AG04450 (cell line): ENCODE measurements at regions not wholly inside any gene's neighbourhood (a gene's known extent, or its start where the extent isn't known, plus 50 kb on each side); places are given as distances from the start of the nearest gene placed in this dataset.

ENCODE experiments used
- CTCF ChIA-PET: fragments of 300-600, 350-600 bp; formaldehyde crosslinking; extraction: SDS; loops from one replicate; lab custom pipeline; 2022; ENCODE audit warnings: antibody characterized with exemption, inconsistent platforms; lab: Charles Lee
- POLR2A ChIA-PET: fragments of 350-600 bp; formaldehyde crosslinking; extraction: SDS; loops from one replicate; lab custom pipeline; 2021; ENCODE audit warnings: antibody characterized with exemption, inconsistent platforms; lab: Yijun Ruan, JAX
- DNase-seq: peaks from one replicate; pipeline ENCODE4 v3.0.0-alpha.2; 2011; ENCODE audit warnings: low read depth, low spot score
- H3K27ac ChIP-seq: one replicate; pipeline ENCODE4 v1.5.1; 2012; ENCODE audit warnings: low read depth, low read length, control low read depth
- H3K27me3 ChIP-seq: one replicate; pipeline ENCODE4 v1.6.0; 2012; ENCODE audit warnings: low read length; ENCODE audit not compliant: control insufficient read depth, insufficient read depth
- H3K4me3 ChIP-seq: 2 replicates; pipeline ENCODE4 v1.5.1; 2011; ENCODE audit warnings: mild to moderate bottlenecking, low read depth, low read length, control low read depth
- H3K9me3 ChIP-seq: 2 replicates; pipeline ENCODE4 v1.5.1; 2012; ENCODE audit warnings: low read length; ENCODE audit not compliant: control insufficient read depth, insufficient read depth
- CTCF ChIP-seq: IDR thresholded peaks from 2 replicates; pipeline ENCODE4 v1.5.1; 2011; ENCODE audit warnings: low read depth, low read length, control low read depth, inconsistent platforms

- no peaks in the 10 kb centered on the region for H3K9me3 ChIP-seq
- DNase-seq: no peak
- ChIA-PET CTCF (interaction anchor here (0.9 kb wide), 1 partner anchor 44 kb away, joined by 3 read pairs; no protein-coding TSS in a partner anchor), POLR2A (no interaction called here)
- no peak overlapping the region for H3K4me3 ChIP-seq
- no peak for TF ChIP-seq CTCF
- no peak overlapping the region for H3K27ac ChIP-seq
- peaks cover 6% of the 10 kb centered on the region for H3K27me3 ChIP-seq
Measured at GRCh38 chr11:15768321-15768720, 588.0 kb downstream of the SOX6 start.

GRCh38 chr11:15769203-15769602 lies 587.1 kb downstream of the SOX6 start:
- no peak overlapping the region for H3K27ac ChIP-seq
- H3K4me3 ChIP-seq: no peak overlapping the region
- no peak for TF ChIP-seq CTCF
- H3K9me3 ChIP-seq: no peaks in the 10 kb centered on the region
- ChIA-PET POLR2A (no interaction called here), CTCF (interaction anchor here (0.8 to 1.9 kb wide), 2 partner anchors 49 to 845 kb away, joined by 4 to 9 read pairs; no protein-coding TSS in a partner anchor)
- DNase-seq: no peak
- H3K27me3 ChIP-seq: no peaks in the 10 kb centered on the region

- H3K4me3 ChIP-seq: no peak overlapping the region
- POLR2A ChIA-PET: no interaction called here
- CTCF ChIA-PET: interaction anchor here (0.6 to 1.9 kb wide), 5 partner anchors 11 to 843 kb away, joined by 3 to 9 read pairs (median 4); no protein-coding TSS in a partner anchor
- peak; percentile 74 for TF ChIP-seq CTCF
- H3K27ac ChIP-seq: no peak overlapping the region
- no peaks in the 10 kb centered on the region for H3K9me3 ChIP-seq
- peak; percentile 15 for DNase-seq
- H3K27me3 ChIP-seq: no peaks in the 10 kb centered on the region
Measured at GRCh38 chr11:15770798-15771414, 585.4 kb downstream of the SOX6 start.

- CTCF ChIA-PET: interaction anchor here (0.6 to 1.9 kb wide), 7 partner anchors 23 to 841 kb away, joined by 3 to 12 read pairs (median 3); no protein-coding TSS in a partner anchor
- H3K27ac ChIP-seq: no peak overlapping the region
Measured at GRCh38 chr11:15772547-15772946, 583.8 kb downstream of the SOX6 start.

More at GRCh38 chr11:15772547-15772946, 583.8 kb downstream of the SOX6 start:
- no peak overlapping the region for H3K4me3 ChIP-seq
- POLR2A ChIA-PET: no interaction called here
- TF ChIP-seq CTCF: no peak
- no peaks in the 10 kb centered on the region for H3K27me3 ChIP-seq
- no peaks in the 10 kb centered on the region for H3K9me3 ChIP-seq
- DNase-seq: no peak
